GM18951 (cell line): ENCODE measurements at regions not wholly inside any gene's neighbourhood (a gene's known extent, or its start where the extent isn't known, plus 50 kb on each side); places are given as distances from the start of the nearest gene placed in this dataset.

Experiments
- POLR2A ChIP-seq: IDR thresholded peaks from 4 replicates; pipeline ENCODE4 v1.6.1; 2011; ENCODE audit warnings: mild to moderate bottlenecking; ENCODE audit not compliant: insufficient read length, insufficient read depth; ENCODE audit errors: extremely low read depth
- in situ Hi-C: fragments of 300-500 bp; cut with MboI; formaldehyde crosslinking; loops from one replicate; pipeline ENCODE4 v1.12.0; 2022; ENCODE audit warnings: low sequenced_read_pairs, mixed read lengths, inconsistent platforms; ENCODE audit not compliant: unreplicated experiment

GRCh38 chr14:55881577-55882241 is 236.5 kb upstream of the PELI2 start:
- no peak for TF ChIP-seq POLR2A
- in situ Hi-C loops: no loop called here

GRCh38 chr14:55884819-55885218 is 233.4 kb upstream of the PELI2 start:
- TF ChIP-seq POLR2A: no peak
- in situ Hi-C loops: no loop called here

GRCh38 chr14:55889124-55889523 is 229.1 kb upstream of the PELI2 start:
- in situ Hi-C loops: no loop called here
- no peak for TF ChIP-seq POLR2A

GRCh38 chr14:55891692-55892091 is 226.5 kb upstream of the PELI2 start:
- in situ Hi-C loops: no loop called here
- TF ChIP-seq POLR2A: no peak

GRCh38 chr14:55892906-55893305 is 225.3 kb upstream of the PELI2 start:
- in situ Hi-C loops: no loop called here
- no peak for TF ChIP-seq POLR2A

GRCh38 chr14:55893705-55894104 is 224.5 kb upstream of the PELI2 start:
- TF ChIP-seq POLR2A: no peak
- in situ Hi-C loops: no loop called here

- in situ Hi-C loops: no loop called here
- TF ChIP-seq POLR2A: no peak
Measured at GRCh38 chr14:55897031-55897430, 221.2 kb upstream of the PELI2 start.

GRCh38 chr14:55898938-55899337 is 219.3 kb upstream of the PELI2 start:
- in situ Hi-C loops: no loop called here
- TF ChIP-seq POLR2A: no peak

- in situ Hi-C loops: no loop called here
- no peak for TF ChIP-seq POLR2A
Measured at GRCh38 chr14:55899531-55899930, 218.7 kb upstream of the PELI2 start.

GRCh38 chr14:55900749-55901148 is 217.5 kb upstream of the PELI2 start:
- TF ChIP-seq POLR2A: no peak
- in situ Hi-C loops: no loop called here

- TF ChIP-seq POLR2A: no peak
Measured at GRCh38 chr14:55901291-55901690, 216.9 kb upstream of the PELI2 start.

GRCh38 chr14:55902241-55902640 is 216.0 kb upstream of the PELI2 start:
- no peak for TF ChIP-seq POLR2A
- in situ Hi-C loops: no loop called here

More at GRCh38 chr14:55901291-55901690, 216.9 kb upstream of the PELI2 start:
- in situ Hi-C loops: no loop called here

- in situ Hi-C loops: no loop called here
- TF ChIP-seq POLR2A: no peak
Measured at GRCh38 chr14:55904086-55904485, 214.1 kb upstream of the PELI2 start.

- in situ Hi-C loops: no loop called here
- TF ChIP-seq POLR2A: no peak
Measured at GRCh38 chr14:55908106-55908505, 210.1 kb upstream of the PELI2 start.

- no peak for TF ChIP-seq POLR2A
- in situ Hi-C loops: no loop called here
Measured at GRCh38 chr14:55909879-55910278, 208.3 kb upstream of the PELI2 start.
